HepG2 (cell line): ENCODE measurements at regions not wholly inside any gene's neighbourhood (a gene's known extent, or its start where the extent isn't known, plus 50 kb on each side); places are given as distances from the start of the nearest gene placed in this dataset.

Experiments used
- ATAC-seq: fragments of 200-7000 bp; cut with Tn5 transposase; 3 replicates; pipeline ENCODE4 v1.9.1; 2020; ENCODE audit warnings: mild to moderate bottlenecking, moderate library complexity
- BruUV-seq: library from RNA; stranded (reverse); fragments of 400-500 nt; replicated peaks from 2 replicates; lab custom pipeline; 2021; lab: Mats Ljungman, UMichigan
- CTCF ChIA-PET: fragments of 300-600 bp; formaldehyde crosslinking; extraction: SDS; loops from one replicate; lab custom pipeline; 2021; ENCODE audit warnings: low total read pairs, inconsistent platforms, low intra/inter-chr PET ratio; lab: Yijun Ruan, JAX
- POLR2A ChIA-PET: fragments of 350-600 bp; sonication (Branson Sonifier 250); formaldehyde crosslinking; loops from one replicate; lab custom pipeline; 2020; ENCODE audit warnings: antibody characterized with exemption, inconsistent platforms; lab: Yijun Ruan, JAX
- DNase-seq: peaks from one replicate; pipeline ENCODE4 v3.0.0-alpha.2; 2015; ENCODE audit warnings: low spot score
- FAIRE-seq: peaks from 3 replicates; lab custom pipeline; 2011; peaks lifted over from hg19 to GRCh38; lab: Jason Lieb, UNC
- H2AFZ ChIP-seq: one replicate; pipeline ENCODE4 v1.6.1; 2011; ENCODE audit warnings: low read length, inconsistent platforms
- H3K27ac ChIP-seq: fragments of 300-600 bp; 3 replicates; pipeline ENCODE4 v1.8.0; 2011; ENCODE audit warnings: mixed run types, mild to moderate bottlenecking, mixed read lengths, low read length, inconsistent platforms; ENCODE audit not compliant: insufficient read depth; ENCODE audit errors: extremely low read length
- H3K27me3 ChIP-seq, 2 experiments: fragments of 200-600 bp in 1 of 2; 2 replicates in 1 of 2; 3 replicates in 1 of 2; pipeline versions ENCODE4 v1.6.0 to v1.8.0; 2011; ENCODE audit warnings: low read length in 2 of 2, mild to moderate bottlenecking in 2 of 2, moderate library complexity in 2 of 2, inconsistent platforms in 1 of 2; ENCODE audit not compliant: insufficient read depth in 2 of 2, control insufficient read depth in 1 of 2
- H3K36me3 ChIP-seq, 2 experiments: fragments of 200-600 bp in 1 of 2; replicated peaks in 1 of 2; 2 replicates in 1 of 2; 3 replicates in 1 of 2; pipeline versions ENCODE4 v1.5.1 to v1.8.0; 2011; ENCODE audit warnings: low read length in 2 of 2, inconsistent platforms in 1 of 2; ENCODE audit not compliant: insufficient read depth in 2 of 2, control insufficient read depth in 1 of 2
- H3K4me1 ChIP-seq: 2 replicates; pipeline ENCODE4 v1.5.1; 2012; ENCODE audit warnings: low read length, inconsistent platforms; ENCODE audit not compliant: insufficient read depth
- H3K4me2 ChIP-seq: 2 replicates; pipeline ENCODE4 v1.6.0; 2011; ENCODE audit warnings: low read depth, low read length, inconsistent platforms
- H3K4me3 ChIP-seq, 3 experiments: fragments of 200-600 bp in 1 of 3; sonication (generic), shearing (Covaris generic) in 1 of 3; replicated peaks in 1 of 3; 2 replicates each; pipeline ENCODE4 v1.5.1; 2011 to 2016; ENCODE audit warnings: low read length in 3 of 3, inconsistent platforms in 2 of 3, low read depth in 2 of 3, mild to moderate bottlenecking in 2 of 3, control low read depth in 1 of 3, mixed read lengths in 1 of 3; ENCODE audit not compliant: insufficient read depth in 1 of 3
- H3K79me2 ChIP-seq: one replicate; pipeline ENCODE4 v1.6.1; 2011; ENCODE audit warnings: low read length, inconsistent platforms; ENCODE audit not compliant: insufficient read depth
- H3K9ac ChIP-seq: 2 replicates; pipeline ENCODE4 v1.6.0; 2011; ENCODE audit warnings: mild to moderate bottlenecking, low read depth, low read length, inconsistent platforms; ENCODE audit not compliant: insufficient read depth
- H3K9me3 ChIP-seq: 2 replicates; pipeline ENCODE4 v1.5.1; 2012; ENCODE audit warnings: mild to moderate bottlenecking, low read length
- H4K20me1 ChIP-seq: 2 replicates; pipeline ENCODE4 v1.6.0; 2011; ENCODE audit warnings: inconsistent platforms, mild to moderate bottlenecking, low read length, moderate library complexity; ENCODE audit not compliant: insufficient read depth
- EP300 ChIP-seq, 3 experiments: sonication (generic) in 1 of 3; formaldehyde crosslinking in 1 of 3; IDR thresholded peaks; 2 replicates each; pipeline versions ENCODE4 v1.5.1 to v1.6.1; 2011 to 2020; ENCODE audit warnings: low read depth in 2 of 3, low read length in 2 of 3, borderline replicate concordance in 1 of 3, improper control_type of control experiment in 1 of 3, mild to moderate bottlenecking in 1 of 3, missing genetic modification reagents in 1 of 3, moderate library complexity in 1 of 3
- FOXA3 ChIP-seq: IDR thresholded peaks from 2 replicates; pipeline ENCODE4 v1.6.1; 2016; ENCODE audit warnings: missing genetic modification reagents, missing compliant biosample characterization
- GZF1 ChIP-seq: sonication (generic); formaldehyde crosslinking; IDR thresholded peaks from 2 replicates; pipeline ENCODE4 v1.5.1; 2020; ENCODE audit warnings: mild to moderate bottlenecking, missing genetic modification reagents
- NR2F1 ChIP-seq, 2 experiments: fragments of 450-650 bp in 1 of 2; formaldehyde crosslinking in 1 of 2; IDR thresholded peaks; 2 replicates each; pipeline versions ENCODE4 v1.5.0 to v1.6.1; 2016 to 2020; ENCODE audit warnings: mild to moderate bottlenecking in 1 of 2, missing compliant biosample characterization in 1 of 2, missing genetic modification reagents in 1 of 2, moderate library complexity in 1 of 2
- PPARG ChIP-seq: conservative IDR thresholded peaks from 2 replicates; pipeline ENCODE4 v1.6.1; 2016; ENCODE audit warnings: missing biosample characterization, missing genetic modification reagents
- SRY ChIP-seq: sonication (generic); formaldehyde crosslinking; IDR thresholded peaks from 2 replicates; pipeline ENCODE4 v1.8.0; 2022; ENCODE audit warnings: mild to moderate bottlenecking, missing genetic modification reagents
- ZFP62 ChIP-seq: sonication (generic); formaldehyde crosslinking; IDR thresholded peaks from 2 replicates; pipeline ENCODE4 v1.4.0; 2020; ENCODE audit warnings: missing genetic modification reagents
- ZNF564 ChIP-seq: sonication (generic); formaldehyde crosslinking; IDR thresholded peaks from 2 replicates; pipeline ENCODE4 v1.8.1; 2023; ENCODE audit warnings: mild to moderate bottlenecking, missing genetic modification reagents
- ZNF644 ChIP-seq: IDR thresholded peaks from 2 replicates; pipeline ENCODE4 v1.6.1; 2016; ENCODE audit warnings: low read depth
- WGBS: methylation state at CpG from one replicate; pipeline ENCODE4 v1.1.6; 2017; ENCODE audit warnings: low lambda C conversion rate; 5-methylcytosine and 5-hydroxymethylcytosine counted together
- in situ Hi-C: cut with HindIII; loops from 2 replicates; pipeline ENCODE4 v1.10.0; 2017; ENCODE audit warnings: low pct_unique_long_range_greater_than_20kb; ENCODE audit not compliant: extremely low pct_ligation_motif_present
- intact Hi-C: fragments of 100-400 bp; cut with micrococcal nuclease; formaldehyde crosslinking; loops from one replicate; pipeline ENCODE4 v1.10.0; 2022; ENCODE audit not compliant: unreplicated experiment
- TF ChIP-seq, protein P1 (sequence below): IDR thresholded peaks from 2 replicates; pipeline ENCODE4 v1.6.1; 2016; ENCODE audit warnings: mild to moderate bottlenecking, missing biosample characterization, missing genetic modification reagents

DNA sequence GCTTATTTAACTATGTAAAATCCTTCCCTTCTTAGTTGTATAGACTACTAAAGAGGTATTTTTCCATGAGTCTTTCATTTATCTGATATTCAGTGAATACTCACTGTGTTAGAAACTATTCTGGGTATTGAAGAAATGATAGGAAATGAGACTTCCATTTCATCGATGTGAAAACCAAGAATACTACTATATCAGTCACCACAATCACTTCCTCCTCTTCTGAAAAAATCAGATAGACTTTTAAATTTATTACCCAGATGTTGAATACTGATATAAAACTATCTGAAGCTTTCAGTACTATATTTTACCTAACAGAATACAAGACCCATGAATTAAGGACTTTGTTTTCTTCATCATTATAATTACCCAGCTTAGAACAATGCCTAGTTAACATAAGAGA lies 1801.1 kb upstream of the CELF4 start:
- no peak overlapping the region for H3K4me3 ChIP-seq
- no peaks in the 10 kb centered on the region for H3K27me3 ChIP-seq
- DNase-seq, result no peak
- no peak overlapping the region for H2AFZ ChIP-seq
- H4K20me1 ChIP-seq, result no peaks in the 10 kb centered on the region
- ATAC-seq, result no peak
- no peaks in the 10 kb centered on the region for H3K9me3 ChIP-seq
- ChIA-PET POLR2A (no interaction called here), CTCF (no interaction called here)
- in situ Hi-C loops, result no loop called here
- H3K4me2 ChIP-seq, result no peak overlapping the region
- H3K27ac ChIP-seq, result no peak overlapping the region
- H3K4me1 ChIP-seq, result no peaks in the 10 kb centered on the region
- no peaks in the 10 kb centered on the region for H3K79me2 ChIP-seq
- H3K9ac ChIP-seq, result no peak overlapping the region
- H3K36me3 ChIP-seq, result no peaks in the 10 kb centered on the region
- TF ChIP-seq ZFP62 (CRISPR knock-in tag) (no peak), SRY (CRISPR knock-in tag) (no peak), GZF1 (no peak), FOXA3 (CRISPR knock-in tag) (no peak), ZNF564 (CRISPR knock-in tag) (no peak), ZNF644 (CRISPR knock-in tag) (no peak), NR2F1 (CRISPR knock-in tag; IDR thresholded peaks at IDR 0.05) (no peak), PPARG (CRISPR knock-in tag) (no peak), EP300 (IDR thresholded peaks at IDR 0.05; ENCODE audit: low read depth in 2 of 2, low read length in 2 of 2) (no peak), EP300 (CRISPR knock-in tag; IDR thresholded peaks at IDR 0.05; ENCODE audit: borderline replicate concordance) (no peak)
- TF ChIP-seq, protein P1, sequence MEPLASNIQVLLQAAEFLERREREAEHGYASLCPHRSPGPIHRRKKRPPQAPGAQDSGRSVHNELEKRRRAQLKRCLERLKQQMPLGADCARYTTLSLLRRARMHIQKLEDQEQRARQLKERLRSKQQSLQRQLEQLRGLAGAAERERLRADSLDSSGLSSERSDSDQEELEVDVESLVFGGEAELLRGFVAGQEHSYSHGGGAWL (CRISPR knock-in tag), result no peak
- no TSS peak for BruUV-seq
- FAIRE-seq, result no peak
- intact Hi-C loops, result no loop called here
- 95% methylated on average over 1 of the region's 1 CpG for WGBS
